ENCODE measurements at regions not wholly inside any gene's neighbourhood (a gene's known extent, or its start where the extent isn't known, plus 50 kb on each side); places are given as distances from the start of the nearest gene placed in this dataset.

GRCh38 chr2:38185012-38185491 lies 109.1 kb upstream of the CYP1B1 start:
- H3K4me3 ChIP-seq (ENCODE audit: low read length) = no peak overlapping the region
- peak in 1 of 2 donors; percentile 19 for ATAC-seq
- intact Hi-C loops (cut with DNase I) = no loop called here
- H3K4me1 ChIP-seq (ENCODE audit: control insufficient read depth, insufficient read depth, low read length) = no peaks in the 10 kb centered on the region
- no peak for DNase-seq
- H3K27ac ChIP-seq (ENCODE audit: low read length) = no peak overlapping the region
- no peaks in the 10 kb centered on the region for H3K9me3 ChIP-seq (ENCODE audit: control insufficient read depth, low read length)
- 38% methylated on average over 1 of the region's 1 CpG for WGBS
- no peaks in the 10 kb centered on the region for H3K27me3 ChIP-seq (ENCODE audit: control insufficient read depth, insufficient read depth)

GRCh38 chr2:38182492-38183003 lies 106.6 kb upstream of the CYP1B1 start:
- Histone ChIP-seq H3K9me3 (ENCODE audit: control insufficient read depth, low read length) (no peaks in the 10 kb centered on the region), H3K27ac (ENCODE audit: low read length) (no peak overlapping the region), H3K27me3 (ENCODE audit: control insufficient read depth, insufficient read depth) (no peaks in the 10 kb centered on the region), H3K4me3 (ENCODE audit: low read length) (no peak overlapping the region), H3K4me1 (ENCODE audit: control insufficient read depth, insufficient read depth, low read length) (no peaks in the 10 kb centered on the region)
- ATAC-seq = no peak
- intact Hi-C loops (cut with DNase I) = no loop called here
- DNase-seq = no peak
- 87% methylated on average over 4 of the region's 4 CpGs for WGBS

GRCh38 chr2:38181806-38182491 lies 106.0 kb upstream of the CYP1B1 start:
- H3K4me3 ChIP-seq (ENCODE audit: low read length) = no peak overlapping the region
- H3K27me3 ChIP-seq (ENCODE audit: control insufficient read depth, insufficient read depth) = no peaks in the 10 kb centered on the region
- no peak for DNase-seq
- no peak overlapping the region for H3K27ac ChIP-seq (ENCODE audit: low read length)
- no peaks in the 10 kb centered on the region for H3K4me1 ChIP-seq (ENCODE audit: control insufficient read depth, insufficient read depth, low read length)
- intact Hi-C loops (cut with DNase I) = no loop called here
- ATAC-seq = no peak
- H3K9me3 ChIP-seq (ENCODE audit: control insufficient read depth, low read length) = no peaks in the 10 kb centered on the region
- WGBS = 77% methylated on average over 5 of the region's 5 CpGs

GRCh38 chr2:38180754-38181153 lies 104.8 kb upstream of the CYP1B1 start:
- H3K9me3 ChIP-seq (ENCODE audit: control insufficient read depth, low read length) = no peaks in the 10 kb centered on the region
- no peaks in the 10 kb centered on the region for H3K4me1 ChIP-seq (ENCODE audit: control insufficient read depth, insufficient read depth, low read length)
- no peak overlapping the region for H3K4me3 ChIP-seq (ENCODE audit: low read length)
- intact Hi-C loops (cut with DNase I) = no loop called here
- H3K27ac ChIP-seq (ENCODE audit: low read length) = no peak overlapping the region
- DNase-seq = no peak
- no peaks in the 10 kb centered on the region for H3K27me3 ChIP-seq (ENCODE audit: control insufficient read depth, insufficient read depth)
- ATAC-seq = no peak
- WGBS = 86% methylated on average over 3 of the region's 3 CpGs

- Histone ChIP-seq H3K4me3 (ENCODE audit: low read length) (no peak overlapping the region), H3K27me3 (ENCODE audit: control insufficient read depth, insufficient read depth) (no peaks in the 10 kb centered on the region), H3K27ac (ENCODE audit: low read length) (peak overlapping the region; percentile 74), H3K4me1 (ENCODE audit: control insufficient read depth, insufficient read depth, low read length) (no peaks in the 10 kb centered on the region), H3K9me3 (ENCODE audit: control insufficient read depth, low read length) (no peaks in the 10 kb centered on the region)
- no peak for DNase-seq
- intact Hi-C loops (cut with DNase I) = no loop called here
- ATAC-seq = peak; percentile 53 to 75
- 46% methylated on average over 5 of the region's 5 CpGs for WGBS
Measured at GRCh38 chr2:38178556-38179419, 102.8 kb upstream of the CYP1B1 start.

GRCh38 chr2:38178119-38178518 lies 102.2 kb upstream of the CYP1B1 start:
- H3K4me1 ChIP-seq (ENCODE audit: control insufficient read depth, insufficient read depth, low read length) = no peaks in the 10 kb centered on the region
- H3K9me3 ChIP-seq (ENCODE audit: control insufficient read depth, low read length) = no peaks in the 10 kb centered on the region
- DNase-seq (peak; percentile 46 to 69 (median 56)), ATAC-seq (peak; percentile 73)
- WGBS = 53% methylated on average over 3 of the region's 3 CpGs
- peak overlapping the region; percentile 74 for H3K27ac ChIP-seq (ENCODE audit: low read length)
- intact Hi-C loops (cut with DNase I) = no loop called here
- H3K27me3 ChIP-seq (ENCODE audit: control insufficient read depth, insufficient read depth) = no peaks in the 10 kb centered on the region
- H3K4me3 ChIP-seq (ENCODE audit: low read length) = no peak overlapping the region

- DNase-seq (no peak), ATAC-seq (no peak)
- 89% methylated on average over 2 of the region's 2 CpGs for WGBS
- no peaks in the 10 kb centered on the region for H3K9me3 ChIP-seq (ENCODE audit: control insufficient read depth, low read length)
- no peak overlapping the region for H3K27ac ChIP-seq (ENCODE audit: low read length)
- no peaks in the 10 kb centered on the region for H3K27me3 ChIP-seq (ENCODE audit: control insufficient read depth, insufficient read depth)
- no peak overlapping the region for H3K4me3 ChIP-seq (ENCODE audit: low read length)
- intact Hi-C loops (cut with DNase I) = no loop called here
- H3K4me1 ChIP-seq (ENCODE audit: control insufficient read depth, insufficient read depth, low read length) = no peaks in the 10 kb centered on the region
Measured at GRCh38 chr2:38176619-38177021, 100.7 kb upstream of the CYP1B1 start.

GRCh38 chr2:38174646-38175423 lies 98.9 kb upstream of the CYP1B1 start:
- peak; percentile 53 to 69 for ATAC-seq
- intact Hi-C loops (cut with DNase I) = no loop called here
- no peak overlapping the region for H3K4me3 ChIP-seq (ENCODE audit: low read length)
- WGBS = 70% methylated on average over 7 of the region's 7 CpGs
- H3K9me3 ChIP-seq (ENCODE audit: control insufficient read depth, low read length) = no peaks in the 10 kb centered on the region
- DNase-seq = no peak
- H3K27me3 ChIP-seq (ENCODE audit: control insufficient read depth, insufficient read depth) = no peaks in the 10 kb centered on the region
- H3K4me1 ChIP-seq (ENCODE audit: control insufficient read depth, insufficient read depth, low read length) = no peaks in the 10 kb centered on the region
- H3K27ac ChIP-seq (ENCODE audit: low read length) = no peak overlapping the region

GRCh38 chr2:38174131-38174530 lies 98.2 kb upstream of the CYP1B1 start:
- Histone ChIP-seq H3K9me3 (ENCODE audit: control insufficient read depth, low read length) (no peaks in the 10 kb centered on the region), H3K27me3 (ENCODE audit: control insufficient read depth, insufficient read depth) (no peaks in the 10 kb centered on the region), H3K27ac (ENCODE audit: low read length) (no peak overlapping the region), H3K4me1 (ENCODE audit: control insufficient read depth, insufficient read depth, low read length) (no peaks in the 10 kb centered on the region), H3K4me3 (ENCODE audit: low read length) (no peak overlapping the region)
- WGBS = 86% methylated on average over 2 of the region's 2 CpGs
- ATAC-seq (no peak), DNase-seq (no peak)
- intact Hi-C loops (cut with DNase I) = no loop called here

- no peak overlapping the region for H3K27ac ChIP-seq (ENCODE audit: low read length)
- H3K4me3 ChIP-seq (ENCODE audit: low read length) = no peak overlapping the region
- H3K9me3 ChIP-seq (ENCODE audit: control insufficient read depth, low read length) = no peaks in the 10 kb centered on the region
- no peaks in the 10 kb centered on the region for H3K27me3 ChIP-seq (ENCODE audit: control insufficient read depth, insufficient read depth)
- no peaks in the 10 kb centered on the region for H3K4me1 ChIP-seq (ENCODE audit: control insufficient read depth, insufficient read depth, low read length)
- ATAC-seq (no peak), DNase-seq (no peak)
- 53% methylated on average over 4 of the region's 4 CpGs for WGBS
- intact Hi-C loops (cut with DNase I) = no loop called here
Measured at GRCh38 chr2:38173683-38174082, 97.7 kb upstream of the CYP1B1 start.
